OCI-LY7 (cell line): ENCODE measurements at regions not wholly inside any gene's neighbourhood (a gene's known extent, or its start where the extent isn't known, plus 50 kb on each side); places are given as distances from the start of the nearest gene placed in this dataset.

ENCODE experiments used
- BruUV-seq: library from RNA; stranded (reverse); fragments of 400-500 nt; replicated peaks from 2 replicates; lab custom pipeline; 2021; lab: Mats Ljungman, UMichigan
- CTCF ChIA-PET: fragments of 300-600 bp; sonication (Branson Sonifier 250); formaldehyde crosslinking; loops from one replicate; lab custom pipeline; 2022; ENCODE audit warnings: antibody characterized with exemption; ENCODE audit not compliant: unreplicated experiment; lab: Charles Lee
- POLR2A ChIA-PET: fragments of 300-600 bp; sonication (Branson Sonifier 250); formaldehyde crosslinking; loops from one replicate; lab custom pipeline; 2022; ENCODE audit warnings: antibody characterized with exemption; lab: Charles Lee
- DNase-seq: peaks from one replicate; pipeline ENCODE4 v3.0.0-alpha.2; 2015; ENCODE audit warnings: low spot score
- H2AFZ ChIP-seq: fragments of 200-600 bp; sonication (generic), shearing (Covaris generic); 2 replicates; pipeline ENCODE4 v1.6.1; 2014; ENCODE audit warnings: mild to moderate bottlenecking, antibody characterized with exemption, low read length, moderate library complexity
- H3K27ac ChIP-seq: fragments of 200-600 bp; sonication (generic); 2 replicates; pipeline ENCODE4 v1.5.1; 2014; ENCODE audit warnings: mixed run types, low read depth, mild to moderate bottlenecking, moderate library complexity, low read length, inconsistent platforms; ENCODE audit not compliant: poor library complexity, severe bottlenecking
- H3K36me3 ChIP-seq: fragments of 200-600 bp; sonication (generic); 2 replicates; pipeline ENCODE4 v1.6.1; 2014; ENCODE audit warnings: mild to moderate bottlenecking, antibody characterized with exemption, low read length, moderate library complexity, mixed read lengths; ENCODE audit not compliant: insufficient read depth
- H3K4me1 ChIP-seq: fragments of 200-600 bp; sonication (generic); 2 replicates; pipeline ENCODE4 v1.5.1; 2014; ENCODE audit warnings: mild to moderate bottlenecking, low read length; ENCODE audit not compliant: insufficient read depth, poor library complexity, severe bottlenecking
- H3K4me2 ChIP-seq: fragments of 200-600 bp; sonication (generic); 2 replicates; pipeline ENCODE4 v1.6.1; 2014; ENCODE audit warnings: mild to moderate bottlenecking, low read length
- H3K4me3 ChIP-seq: fragments of 200-600 bp; sonication (generic); 2 replicates; pipeline ENCODE4 v1.5.1; 2014; ENCODE audit warnings: mild to moderate bottlenecking, low read depth, low read length; ENCODE audit not compliant: poor library complexity, severe bottlenecking
- H3K79me2 ChIP-seq: fragments of 200-600 bp; sonication (generic); 2 replicates; pipeline ENCODE4 v1.6.1; 2016; ENCODE audit warnings: low read depth, mild to moderate bottlenecking, low read length, moderate library complexity, mixed read lengths; ENCODE audit not compliant: insufficient read depth
- H3K9me2 ChIP-seq: fragments of 200-600 bp; sonication (generic); 2 replicates; pipeline ENCODE4 v1.6.1; 2016; ENCODE audit warnings: mild to moderate bottlenecking, low read length, mixed read lengths; ENCODE audit not compliant: insufficient read depth
- H3K9me3 ChIP-seq: fragments of 200-600 bp; sonication (generic); 2 replicates; pipeline ENCODE4 v1.6.1; 2014; ENCODE audit warnings: mild to moderate bottlenecking, mixed run types, low read length, mixed read lengths
- H4K20me1 ChIP-seq: fragments of 200-600 bp; sonication (generic); 2 replicates; pipeline ENCODE4 v1.6.1; 2014; ENCODE audit warnings: mild to moderate bottlenecking, antibody characterized with exemption, low read length, moderate library complexity, mixed read lengths; ENCODE audit not compliant: insufficient read depth
- EZH2phosphoT487 ChIP-seq: fragments of 200-600 bp; sonication (generic); IDR thresholded peaks from 2 replicates; pipeline ENCODE4 v1.6.1; 2018; ENCODE audit warnings: low read depth, borderline replicate concordance, mild to moderate bottlenecking, mixed run types, antibody characterized with exemption, low read length, moderate library complexity, mixed read lengths
- intact Hi-C: fragments of 100-400 bp; cut with micrococcal nuclease; formaldehyde crosslinking; loops from one replicate; pipeline ENCODE4 v1.10.0; 2022; ENCODE audit not compliant: unreplicated experiment
- TF ChIP-seq, protein P1 (sequence below): fragments of 200-600 bp; sonication (generic); conservative IDR thresholded peaks from 2 replicates; pipeline ENCODE4 v1.5.1; 2014; ENCODE audit warnings: mild to moderate bottlenecking, antibody characterized with exemption, low read length, moderate library complexity, mixed read lengths

DNA sequence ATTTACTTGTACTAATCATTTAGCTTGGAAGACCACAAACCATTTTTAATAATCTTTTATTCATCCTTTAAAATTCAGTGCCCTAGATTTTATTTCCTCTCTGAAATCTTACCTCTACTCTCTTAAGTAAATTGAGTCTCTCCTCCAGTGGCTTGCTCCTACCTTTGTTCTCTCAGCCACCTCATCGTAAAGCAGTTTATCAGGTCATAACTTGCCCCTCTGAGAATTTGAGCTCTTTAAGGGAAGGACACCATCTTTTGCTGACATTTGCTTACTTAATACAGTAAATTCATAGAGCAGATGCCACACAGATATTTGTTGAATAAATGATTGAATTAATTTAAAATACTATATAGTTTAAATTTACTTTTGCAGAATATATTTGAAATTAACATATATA, 794.3 kb downstream of the C12orf50 start:
- Histone ChIP-seq H3K36me3 (no peaks in the 10 kb centered on the region), H3K79me2 (no peaks in the 10 kb centered on the region), H3K4me3 (no peak overlapping the region), H3K9me2 (no peaks in the 10 kb centered on the region), H3K9me3 (no peaks in the 10 kb centered on the region), H3K4me2 (no peak overlapping the region), H3K27ac (no peak overlapping the region), H4K20me1 (no peaks in the 10 kb centered on the region), H2AFZ (no peak overlapping the region), H3K4me1 (no peaks in the 10 kb centered on the region)
- DNase-seq, result no peak
- BruUV-seq, result no TSS peak
- intact Hi-C loops, result no loop called here
- ChIA-PET POLR2A (interaction anchor here (0.8 kb wide), 1 partner anchor 9 kb away, joined by 4 read pairs; no protein-coding TSS in a partner anchor), CTCF (no interaction called here)
- TF ChIP-seq EZH2phosphoT487, result no peak
- TF ChIP-seq, protein P1, sequence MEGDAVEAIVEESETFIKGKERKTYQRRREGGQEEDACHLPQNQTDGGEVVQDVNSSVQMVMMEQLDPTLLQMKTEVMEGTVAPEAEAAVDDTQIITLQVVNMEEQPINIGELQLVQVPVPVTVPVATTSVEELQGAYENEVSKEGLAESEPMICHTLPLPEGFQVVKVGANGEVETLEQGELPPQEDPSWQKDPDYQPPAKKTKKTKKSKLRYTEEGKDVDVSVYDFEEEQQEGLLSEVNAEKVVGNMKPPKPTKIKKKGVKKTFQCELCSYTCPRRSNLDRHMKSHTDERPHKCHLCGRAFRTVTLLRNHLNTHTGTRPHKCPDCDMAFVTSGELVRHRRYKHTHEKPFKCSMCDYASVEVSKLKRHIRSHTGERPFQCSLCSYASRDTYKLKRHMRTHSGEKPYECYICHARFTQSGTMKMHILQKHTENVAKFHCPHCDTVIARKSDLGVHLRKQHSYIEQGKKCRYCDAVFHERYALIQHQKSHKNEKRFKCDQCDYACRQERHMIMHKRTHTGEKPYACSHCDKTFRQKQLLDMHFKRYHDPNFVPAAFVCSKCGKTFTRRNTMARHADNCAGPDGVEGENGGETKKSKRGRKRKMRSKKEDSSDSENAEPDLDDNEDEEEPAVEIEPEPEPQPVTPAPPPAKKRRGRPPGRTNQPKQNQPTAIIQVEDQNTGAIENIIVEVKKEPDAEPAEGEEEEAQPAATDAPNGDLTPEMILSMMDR, result no peak

DNA sequence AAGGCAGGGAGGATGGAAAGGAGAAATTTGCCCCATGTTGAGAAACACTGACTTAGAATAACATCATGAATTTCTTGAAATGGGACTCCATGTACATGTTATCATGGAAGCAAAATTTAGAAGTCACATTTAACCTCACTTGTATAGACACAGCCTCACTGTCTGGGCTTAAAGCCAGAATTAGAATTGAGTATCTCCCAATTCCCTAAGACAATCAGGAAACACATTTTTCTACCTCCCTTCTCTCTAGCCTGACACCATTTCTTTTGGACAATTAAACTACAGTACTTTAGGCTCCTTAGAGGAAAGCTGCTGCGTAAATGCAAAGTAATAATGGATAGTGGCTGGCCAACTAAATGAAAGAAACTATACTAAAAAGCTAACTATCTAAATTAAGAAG, 795.5 kb downstream of the C12orf50 start:
- POLR2A ChIA-PET, result no interaction called here
- no peaks in the 10 kb centered on the region for H3K4me1 ChIP-seq
- no peaks in the 10 kb centered on the region for H3K9me3 ChIP-seq
- no peak overlapping the region for H3K27ac ChIP-seq
- H3K4me2 ChIP-seq, result no peak overlapping the region
- intact Hi-C loops, result no loop called here
- CTCF ChIA-PET, result no interaction called here
- no TSS peak for BruUV-seq
- H3K9me2 ChIP-seq, result no peaks in the 10 kb centered on the region
- H3K4me3 ChIP-seq, result no peak overlapping the region
- H3K79me2 ChIP-seq, result no peaks in the 10 kb centered on the region
- TF ChIP-seq, protein P1, result no peak
- no peak for TF ChIP-seq EZH2phosphoT487
- no peak overlapping the region for H2AFZ ChIP-seq
- H4K20me1 ChIP-seq, result no peaks in the 10 kb centered on the region
- H3K36me3 ChIP-seq, result no peaks in the 10 kb centered on the region
- no peak for DNase-seq

DNA sequence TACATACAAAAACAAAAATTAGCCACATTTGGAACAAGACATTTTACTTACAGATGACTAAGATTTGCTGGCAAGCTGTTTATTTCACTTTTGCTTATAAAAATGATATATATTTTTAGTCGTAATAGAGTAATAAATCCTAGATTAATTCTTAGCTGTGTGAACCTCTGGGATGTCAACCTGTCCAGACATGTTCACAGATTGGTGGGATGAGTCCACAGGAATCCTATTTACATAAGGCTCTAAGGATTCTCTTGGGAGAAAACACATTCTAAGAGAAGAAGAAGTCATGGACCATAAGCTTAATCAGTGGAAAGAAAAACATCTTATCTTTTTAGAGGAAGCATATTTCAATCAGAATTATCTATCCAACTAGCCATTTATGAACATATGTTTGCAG, 797.4 kb downstream of the C12orf50 start:
- BruUV-seq, result no TSS peak

More for the DNA sequence above, 797.4 kb downstream of the C12orf50 start:
- intact Hi-C loops, result no loop called here
- Histone ChIP-seq H3K27ac (no peak overlapping the region), H3K4me2 (no peak overlapping the region), H4K20me1 (no peaks in the 10 kb centered on the region), H2AFZ (no peak overlapping the region), H3K9me2 (no peaks in the 10 kb centered on the region), H3K4me1 (no peaks in the 10 kb centered on the region), H3K4me3 (no peak overlapping the region), H3K36me3 (no peaks in the 10 kb centered on the region), H3K79me2 (no peaks in the 10 kb centered on the region), H3K9me3 (no peaks in the 10 kb centered on the region)
- ChIA-PET CTCF (no interaction called here), POLR2A (no interaction called here)
- no peak for TF ChIP-seq EZH2phosphoT487
- TF ChIP-seq, protein P1, result no peak
- DNase-seq, result no peak
